ENCODE measurements at regions not wholly inside any gene's neighbourhood (a gene's known extent, or its start where the extent isn't known, plus 50 kb on each side); places are given as distances from the start of the nearest gene placed in this dataset.
"Not testable (repeated sequence)": the region's sequence is repeated elsewhere in the genome, so short reads cannot be mapped to it uniquely, and the experiment has no call there.

DNA sequence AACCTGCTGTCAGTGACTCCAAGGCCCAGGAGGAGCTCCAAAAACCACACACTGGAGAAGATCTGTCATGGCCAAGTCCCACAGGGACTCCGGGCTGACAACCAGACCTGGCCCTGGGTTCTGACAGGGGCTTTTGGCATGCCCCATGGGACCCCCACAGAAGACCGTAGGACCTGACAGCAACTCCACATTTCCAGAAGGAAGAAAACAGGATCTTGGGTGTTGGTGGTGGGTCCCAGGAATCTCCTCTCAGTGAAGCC is 275.9 kb upstream of the HS6ST1 start:
- no peak for DNase-seq (ENCODE audit: low read depth)
- TF ChIP-seq, protein P1, sequence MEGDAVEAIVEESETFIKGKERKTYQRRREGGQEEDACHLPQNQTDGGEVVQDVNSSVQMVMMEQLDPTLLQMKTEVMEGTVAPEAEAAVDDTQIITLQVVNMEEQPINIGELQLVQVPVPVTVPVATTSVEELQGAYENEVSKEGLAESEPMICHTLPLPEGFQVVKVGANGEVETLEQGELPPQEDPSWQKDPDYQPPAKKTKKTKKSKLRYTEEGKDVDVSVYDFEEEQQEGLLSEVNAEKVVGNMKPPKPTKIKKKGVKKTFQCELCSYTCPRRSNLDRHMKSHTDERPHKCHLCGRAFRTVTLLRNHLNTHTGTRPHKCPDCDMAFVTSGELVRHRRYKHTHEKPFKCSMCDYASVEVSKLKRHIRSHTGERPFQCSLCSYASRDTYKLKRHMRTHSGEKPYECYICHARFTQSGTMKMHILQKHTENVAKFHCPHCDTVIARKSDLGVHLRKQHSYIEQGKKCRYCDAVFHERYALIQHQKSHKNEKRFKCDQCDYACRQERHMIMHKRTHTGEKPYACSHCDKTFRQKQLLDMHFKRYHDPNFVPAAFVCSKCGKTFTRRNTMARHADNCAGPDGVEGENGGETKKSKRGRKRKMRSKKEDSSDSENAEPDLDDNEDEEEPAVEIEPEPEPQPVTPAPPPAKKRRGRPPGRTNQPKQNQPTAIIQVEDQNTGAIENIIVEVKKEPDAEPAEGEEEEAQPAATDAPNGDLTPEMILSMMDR (conservative IDR thresholded peaks at IDR 0.05; ENCODE audit: low read depth, low read length), result no peak
- H3K4me3 ChIP-seq (ENCODE audit: low read depth, low read length), result no peak overlapping the region

DNA sequence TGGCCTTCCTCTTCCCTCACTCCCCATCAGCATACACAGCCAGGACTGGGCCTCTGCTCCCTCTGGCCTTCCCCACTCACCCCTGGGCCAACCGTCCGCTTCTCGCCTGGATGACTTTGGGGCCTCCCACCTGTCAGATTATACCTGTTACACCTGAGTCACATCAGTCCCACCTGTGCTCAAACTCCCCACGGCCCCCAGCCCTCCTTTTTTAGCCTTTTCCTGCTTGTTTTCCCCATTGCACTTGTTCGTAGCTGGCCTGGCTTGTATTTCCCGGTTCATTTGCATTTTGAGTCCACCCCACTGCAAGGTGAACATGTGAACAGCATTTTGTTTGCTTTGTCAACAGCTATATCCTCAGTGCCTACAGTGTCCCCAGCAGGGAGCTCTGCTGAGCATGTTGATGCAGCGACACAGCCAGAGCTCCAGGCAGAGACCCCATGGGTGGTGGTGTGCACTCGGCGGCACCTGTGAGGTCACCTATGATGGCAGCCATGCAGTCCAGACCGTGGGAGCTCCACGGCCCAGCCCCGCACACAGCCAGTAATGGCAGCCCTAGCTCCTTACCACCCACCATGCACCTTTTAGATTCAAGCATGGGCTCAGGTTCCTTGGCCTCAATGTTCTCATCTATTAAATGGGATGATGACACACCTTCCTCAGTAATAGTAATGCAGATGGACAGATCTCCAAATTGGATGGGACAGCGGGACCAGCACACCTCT is 276.4 kb upstream of the HS6ST1 start:
- DNase-seq (ENCODE audit: low read depth), result no peak
- TF ChIP-seq, protein P1 (conservative IDR thresholded peaks at IDR 0.05; ENCODE audit: low read depth, low read length), result no peak
- no peak overlapping the region for H3K4me3 ChIP-seq (ENCODE audit: low read depth, low read length)

DNA sequence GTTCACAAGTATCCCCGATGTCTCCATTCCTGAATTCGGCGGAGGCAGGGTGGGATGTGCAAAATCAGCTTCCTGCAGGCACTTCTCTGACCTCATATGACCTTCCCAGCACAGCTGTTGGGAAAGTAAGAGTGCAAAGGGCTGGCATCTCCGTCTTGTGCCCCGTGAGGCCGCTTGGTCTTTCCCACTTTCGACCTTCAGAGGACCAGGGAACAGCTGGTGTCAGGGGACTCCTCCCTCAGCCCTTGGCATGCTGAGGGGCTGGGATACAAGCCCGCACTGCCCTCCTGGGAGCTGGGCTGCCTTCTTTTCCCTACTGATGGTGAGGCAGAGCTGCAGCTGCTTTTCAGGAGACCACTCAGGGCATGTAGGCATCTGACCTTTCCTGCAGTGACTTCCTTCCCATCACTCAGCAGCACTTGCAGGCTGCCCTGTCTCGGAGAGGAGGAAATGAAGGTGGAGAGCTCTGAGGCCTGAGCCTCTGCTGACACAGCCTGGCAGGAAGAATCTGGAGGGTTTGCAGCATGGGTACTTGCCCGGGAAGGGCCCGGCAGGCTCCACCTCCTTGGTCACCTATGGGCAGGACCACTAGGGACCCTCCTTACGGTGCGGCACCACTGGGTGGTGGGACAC is 277.2 kb upstream of the HS6ST1 start:
- H3K4me3 ChIP-seq (ENCODE audit: low read depth, low read length), result no peak overlapping the region
- TF ChIP-seq, protein P1 (conservative IDR thresholded peaks at IDR 0.05; ENCODE audit: low read depth, low read length), result no peak
- DNase-seq (ENCODE audit: low read depth), result no peak

DNA sequence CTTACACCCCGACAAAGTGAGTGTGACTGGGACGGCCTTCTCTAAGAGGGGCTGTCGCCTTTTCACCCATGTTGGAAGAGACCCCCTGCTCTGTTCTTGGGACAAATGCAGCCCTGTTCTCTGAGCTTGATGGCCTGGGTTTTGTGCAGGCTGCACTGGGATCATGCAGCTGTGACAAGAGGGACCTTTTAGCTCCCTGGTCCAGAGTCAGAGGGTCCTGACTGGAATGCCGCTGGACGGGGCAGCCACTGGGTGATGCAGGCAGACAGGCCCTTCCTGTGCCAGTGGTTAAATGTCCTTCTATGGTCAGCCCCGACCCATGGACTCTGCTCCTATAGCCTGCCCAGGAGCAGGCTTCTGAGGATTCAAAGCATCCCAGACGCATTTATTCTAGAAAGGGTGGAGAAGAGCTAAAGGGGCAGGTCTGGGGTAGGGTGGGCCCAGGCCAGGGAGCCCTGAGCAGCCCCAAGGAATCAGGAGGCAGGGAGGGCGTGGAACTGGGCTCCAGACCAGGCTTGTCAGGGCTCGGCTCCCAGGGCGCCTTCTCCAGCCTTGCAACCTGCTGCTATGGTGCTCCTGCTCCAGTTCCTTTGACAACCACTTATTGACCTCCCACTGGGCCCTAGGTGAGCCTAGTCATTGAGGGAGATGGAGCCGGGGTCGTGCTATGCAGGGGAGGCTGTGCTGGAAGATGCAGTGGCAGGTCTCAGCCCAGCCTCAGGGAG is 277.9 kb upstream of the HS6ST1 start:
- H3K4me3 ChIP-seq (ENCODE audit: low read depth, low read length), result no peak overlapping the region
- no peak for DNase-seq (ENCODE audit: low read depth)
- TF ChIP-seq, protein P1 (conservative IDR thresholded peaks at IDR 0.05; ENCODE audit: low read depth, low read length), result no peak

DNA sequence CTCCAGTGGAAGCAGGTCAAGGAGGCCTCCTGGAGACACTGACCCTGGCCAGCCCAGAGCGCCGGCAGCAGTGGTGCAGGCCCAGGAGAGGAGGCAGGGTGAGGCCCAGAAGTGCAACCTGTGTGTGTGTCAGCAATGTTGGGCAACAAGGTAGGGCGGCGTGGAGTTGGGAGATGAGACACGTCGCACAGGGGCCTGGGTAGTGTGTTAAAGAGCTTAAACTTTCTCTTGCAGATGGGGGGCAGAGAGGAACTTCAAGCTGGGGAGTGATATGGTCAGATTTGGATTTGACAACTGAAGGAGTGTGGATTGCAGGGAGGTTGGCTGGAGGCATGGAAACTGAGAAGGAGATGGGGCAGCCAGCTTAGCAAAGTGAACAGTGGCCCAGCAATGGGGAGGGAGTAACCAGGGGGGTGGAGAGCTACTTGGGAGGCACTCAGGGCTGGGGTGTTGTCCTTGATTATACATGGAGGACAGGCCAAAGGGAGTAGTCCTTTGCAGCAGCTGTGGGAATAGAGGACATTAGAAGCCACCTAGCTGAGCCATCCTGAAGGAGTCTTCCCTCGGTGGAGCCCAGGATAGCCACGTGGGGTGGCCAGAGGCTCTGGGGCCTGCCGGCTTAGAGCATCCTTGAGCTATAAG is 278.6 kb upstream of the HS6ST1 start:
- TF ChIP-seq, protein P1 (conservative IDR thresholded peaks at IDR 0.05; ENCODE audit: low read depth, low read length), result no peak
- no peak overlapping the region for H3K4me3 ChIP-seq (ENCODE audit: low read depth, low read length)
- DNase-seq (ENCODE audit: low read depth), result no peak

DNA sequence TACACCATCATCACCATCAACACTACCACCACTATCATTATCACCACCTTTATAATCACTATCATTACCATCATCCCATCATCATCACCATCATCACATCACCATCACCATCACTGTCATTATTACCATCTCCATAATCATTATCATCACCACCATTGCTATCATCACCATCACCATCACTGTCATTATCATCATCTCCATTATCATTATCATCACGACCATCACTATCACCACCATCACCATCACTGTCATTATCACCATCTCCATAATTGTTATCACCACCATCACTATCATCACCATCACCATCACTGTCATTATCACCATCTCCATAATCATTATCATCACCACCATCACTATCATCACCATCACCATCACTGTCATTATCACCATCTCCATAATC is 279.6 kb upstream of the HS6ST1 start:
- H3K4me3 ChIP-seq (ENCODE audit: low read depth, low read length); DNase-seq (ENCODE audit: low read depth): not testable (repeated sequence)

DNA sequence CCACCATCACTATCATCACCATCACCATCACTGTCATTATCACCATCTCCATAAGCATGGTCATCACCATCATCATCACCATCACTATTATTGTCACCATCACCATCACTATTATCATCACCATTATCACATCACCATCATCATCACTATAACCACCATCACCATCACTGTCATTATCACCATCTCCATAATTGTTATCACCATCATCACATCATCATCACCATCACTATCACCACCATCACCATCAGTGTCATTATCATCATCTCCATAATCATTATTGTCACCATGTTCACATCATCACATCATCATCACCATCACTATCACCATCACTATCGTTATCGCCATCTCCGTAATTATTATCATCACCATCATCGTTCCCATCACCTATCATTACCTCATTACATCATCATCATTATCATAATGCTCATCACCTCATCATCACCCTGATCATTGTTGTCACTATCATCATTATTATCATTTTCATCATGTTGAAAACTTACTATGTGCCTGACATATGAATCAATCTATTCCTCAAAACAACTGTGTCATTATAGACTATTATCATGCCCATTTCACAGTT is 280.3 kb upstream of the HS6ST1 start:
- DNase-seq (ENCODE audit: low read depth), result no peak
- H3K4me3 ChIP-seq (ENCODE audit: low read depth, low read length), result no peak overlapping the region
- TF ChIP-seq, protein P1 (conservative IDR thresholded peaks at IDR 0.05; ENCODE audit: low read depth, low read length), result no peak
